ENCODE measurements at regions not wholly inside any gene's neighbourhood (a gene's known extent, or its start where the extent isn't known, plus 50 kb on each side); places are given as distances from the start of the nearest gene placed in this dataset.

- no peak for DNase-seq
Measured at GRCh38 chr5:5044247-5044840, 95.8 kb upstream of the ADAMTS16 start.

- DNase-seq: no peak
Measured at GRCh38 chr5:5046680-5047502, 93.2 kb upstream of the ADAMTS16 start.

GRCh38 chr5:5050801-5051200 is 89.3 kb upstream of the ADAMTS16 start:
- no peak for DNase-seq

GRCh38 chr5:5055712-5056111 is 84.4 kb upstream of the ADAMTS16 start:
- no peak for DNase-seq

- no peak for DNase-seq
Measured at GRCh38 chr5:5061836-5062235, 78.3 kb upstream of the ADAMTS16 start.

GRCh38 chr5:5062525-5063302 is 77.4 kb upstream of the ADAMTS16 start:
- DNase-seq: no peak

GRCh38 chr5:5063533-5063953 is 76.6 kb upstream of the ADAMTS16 start:
- no peak for DNase-seq

GRCh38 chr5:5065472-5065871 is 74.7 kb upstream of the ADAMTS16 start:
- no peak for DNase-seq

GRCh38 chr5:5066276-5067186 is 73.6 kb upstream of the ADAMTS16 start:
- no peak for DNase-seq

- no peak for DNase-seq
Measured at GRCh38 chr5:5069851-5070250, 70.3 kb upstream of the ADAMTS16 start.

GRCh38 chr5:5071554-5071953 is 68.6 kb upstream of the ADAMTS16 start:
- no peak for DNase-seq

- no peak for DNase-seq
Measured at GRCh38 chr5:5077236-5077635, 62.9 kb upstream of the ADAMTS16 start.

- DNase-seq: no peak
Measured at GRCh38 chr5:5078009-5078897, 61.9 kb upstream of the ADAMTS16 start.

GRCh38 chr5:5079876-5080275 is 60.3 kb upstream of the ADAMTS16 start:
- DNase-seq: no peak

GRCh38 chr5:5080790-5081189 is 59.3 kb upstream of the ADAMTS16 start:
- no peak for DNase-seq

GRCh38 chr5:5085381-5085780 is 54.7 kb upstream of the ADAMTS16 start:
- no peak for DNase-seq

- DNase-seq: no peak
Measured at GRCh38 chr5:5089895-5090649, 50.1 kb upstream of the ADAMTS16 start.
